ENCODE measurements at regions not wholly inside any gene's neighbourhood (a gene's known extent, or its start where the extent isn't known, plus 50 kb on each side); places are given as distances from the start of the nearest gene placed in this dataset.

GRCh38 chr2:217206907-217207698 lies 347.2 kb upstream of the TNP1 start:
- DNase-seq, result no peak
- in situ Hi-C loops (cut with HindIII; ENCODE audit: low pct_ligation_motif_present, low pct_unique_long_range_greater_than_20kb, low sequenced_read_pairs), result no loop called here

DNA sequence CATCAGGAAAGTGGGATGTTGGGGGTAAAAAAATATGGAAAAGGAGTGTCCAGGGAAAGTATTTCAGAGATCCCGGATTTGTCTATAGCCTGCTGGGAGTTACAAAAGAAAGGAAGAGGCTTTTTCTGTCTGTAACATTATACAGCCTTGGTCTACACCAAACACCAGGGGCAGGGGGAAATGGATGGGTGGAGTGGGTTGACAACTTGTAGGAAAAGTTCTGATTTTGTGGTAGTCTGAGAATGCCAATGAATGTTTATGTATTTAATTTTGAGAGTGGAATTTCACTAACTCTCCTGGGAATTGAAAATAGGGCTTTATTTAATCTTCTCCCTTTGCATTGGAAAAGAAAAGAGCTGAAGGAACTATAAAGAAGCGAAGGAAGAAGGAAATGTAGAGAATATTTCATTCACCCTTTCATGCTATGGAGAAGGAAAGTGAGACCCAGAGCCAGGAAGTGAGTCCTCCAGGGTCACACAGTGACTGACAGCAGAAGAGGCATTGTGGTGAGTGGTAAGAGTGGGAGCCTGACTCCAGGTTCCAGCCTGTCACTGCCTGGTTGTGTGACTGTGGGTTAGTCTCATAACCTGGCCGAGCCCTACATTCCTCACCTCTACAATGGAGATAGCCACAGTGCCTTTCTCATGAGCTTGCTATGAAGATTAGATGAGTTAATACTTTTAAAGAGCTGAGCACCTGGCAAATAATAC lies 346.3 kb upstream of the TNP1 start:
- in situ Hi-C loops (cut with HindIII; ENCODE audit: low pct_ligation_motif_present, low pct_unique_long_range_greater_than_20kb, low sequenced_read_pairs), result no loop called here

DNA sequence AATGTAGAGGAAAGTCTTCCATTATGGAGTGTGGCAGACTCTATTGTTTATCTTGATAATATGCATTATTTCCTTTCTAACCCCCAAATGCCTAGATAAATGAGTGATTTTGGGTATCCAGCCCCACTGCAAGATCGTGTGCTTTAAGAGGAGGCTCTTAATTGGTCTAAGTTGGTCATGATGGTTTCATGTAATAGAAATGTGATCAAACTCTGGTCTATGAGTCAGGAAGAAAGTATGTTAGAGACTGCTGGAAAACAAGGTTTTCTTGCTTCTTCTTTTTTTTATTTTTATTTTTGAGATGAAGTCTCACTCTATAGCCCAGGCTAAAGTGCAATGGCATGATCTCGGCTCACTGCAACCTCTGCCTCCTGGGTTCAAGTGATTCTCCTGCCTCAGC lies 344.5 kb upstream of the TNP1 start:
- DNase-seq, result no peak
- in situ Hi-C loops (cut with HindIII; ENCODE audit: low pct_ligation_motif_present, low pct_unique_long_range_greater_than_20kb, low sequenced_read_pairs), result no loop called here

More for the DNA sequence above, 346.3 kb upstream of the TNP1 start:
- DNase-seq, result no peak

DNA sequence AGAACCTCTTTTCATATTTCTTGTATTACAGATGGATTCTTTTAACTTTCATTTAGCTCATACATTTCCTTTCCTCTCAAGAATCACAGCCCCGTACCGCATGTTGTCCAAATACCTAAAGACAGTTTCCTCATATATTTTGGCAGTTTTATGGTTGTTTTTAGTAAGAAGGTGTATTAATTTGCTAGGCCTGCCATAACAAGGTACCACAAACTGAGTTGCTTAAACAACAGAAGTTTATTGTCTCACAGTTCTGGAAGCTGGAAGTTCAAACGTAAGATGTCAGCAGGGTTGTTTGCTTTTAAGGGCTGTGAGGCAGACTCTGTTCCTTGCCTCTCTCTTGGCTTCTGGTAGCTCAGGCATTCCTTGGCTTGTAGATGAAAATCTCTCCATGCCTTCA lies 343.2 kb upstream of the TNP1 start:
- in situ Hi-C loops (cut with HindIII; ENCODE audit: low pct_ligation_motif_present, low pct_unique_long_range_greater_than_20kb, low sequenced_read_pairs), result no loop called here
- no peak for DNase-seq

GRCh38 chr2:217199255-217199630 lies 339.4 kb upstream of the TNP1 start:
- in situ Hi-C loops (cut with HindIII; ENCODE audit: low pct_ligation_motif_present, low pct_unique_long_range_greater_than_20kb, low sequenced_read_pairs), result no loop called here
- DNase-seq, result no peak

GRCh38 chr2:217195658-217196446 lies 336.0 kb upstream of the TNP1 start:
- no peak for DNase-seq
- in situ Hi-C loops (cut with HindIII; ENCODE audit: low pct_ligation_motif_present, low pct_unique_long_range_greater_than_20kb, low sequenced_read_pairs), result no loop called here

DNA sequence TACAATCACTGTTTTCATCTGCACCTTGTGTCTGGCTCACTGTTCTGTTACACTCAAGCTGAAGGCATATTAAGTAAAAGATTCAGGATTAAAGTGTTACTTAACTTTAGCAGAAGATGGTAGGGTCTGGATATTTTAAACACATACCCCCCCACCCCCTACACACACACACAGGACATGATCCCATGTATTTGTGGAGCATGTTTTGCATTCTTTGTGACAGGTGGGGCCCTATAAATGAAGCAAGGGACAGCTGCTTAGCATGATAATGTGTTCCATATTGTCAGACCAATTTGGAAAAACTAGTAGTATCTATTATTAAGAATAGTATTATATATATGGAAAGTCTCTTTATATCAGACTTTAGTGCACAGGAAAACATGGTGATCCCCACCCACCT lies 335.2 kb upstream of the TNP1 start:
- in situ Hi-C loops (cut with HindIII; ENCODE audit: low pct_ligation_motif_present, low pct_unique_long_range_greater_than_20kb, low sequenced_read_pairs), result no loop called here
- no peak for DNase-seq

GRCh38 chr2:217193431-217194340 lies 333.8 kb upstream of the TNP1 start:
- in situ Hi-C loops (cut with HindIII; ENCODE audit: low pct_ligation_motif_present, low pct_unique_long_range_greater_than_20kb, low sequenced_read_pairs), result no loop called here
- no peak for DNase-seq

DNA sequence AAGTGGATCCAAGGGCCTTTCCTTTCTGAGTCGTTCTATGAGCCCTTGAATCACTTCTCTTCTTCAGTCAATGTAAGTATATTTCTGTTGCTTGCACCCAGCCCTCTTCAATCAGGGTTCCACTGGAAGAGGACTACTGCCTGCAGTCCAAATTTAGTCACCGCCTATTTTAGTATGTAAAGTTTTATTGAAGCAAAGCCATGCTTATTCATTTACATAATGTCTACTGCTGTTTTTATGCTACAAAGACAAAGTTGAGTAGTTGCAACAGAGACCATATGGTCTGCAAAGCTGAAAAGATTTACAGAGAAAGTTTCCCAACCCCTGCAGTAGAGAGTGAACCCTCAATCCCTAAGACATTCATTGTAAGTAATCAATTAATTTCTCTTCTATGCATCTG lies 332.5 kb upstream of the TNP1 start:
- no peak for DNase-seq

DNA sequence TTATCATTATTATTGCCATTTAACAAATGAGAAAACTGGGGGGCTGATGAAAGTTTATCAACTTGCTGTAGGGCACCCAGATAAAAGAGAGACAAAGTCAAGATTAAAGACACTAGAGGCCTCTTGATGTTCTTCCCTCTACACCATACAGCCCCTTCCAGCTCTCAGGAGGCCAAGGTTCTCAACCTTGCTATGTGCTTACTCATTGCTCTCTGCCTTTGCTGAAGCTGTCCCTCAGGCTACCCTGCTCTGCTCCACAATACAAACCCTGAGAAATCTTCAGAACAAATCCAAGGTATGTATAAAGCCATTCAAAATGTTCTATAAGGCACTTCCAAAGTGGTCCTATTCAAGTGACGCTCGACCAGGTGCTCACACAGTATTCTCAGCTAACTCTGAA lies 329.9 kb upstream of the TNP1 start:
- in situ Hi-C loops (cut with HindIII; ENCODE audit: low pct_ligation_motif_present, low pct_unique_long_range_greater_than_20kb, low sequenced_read_pairs), result no loop called here

More for the DNA sequence above, 332.5 kb upstream of the TNP1 start:
- in situ Hi-C loops (cut with HindIII; ENCODE audit: low pct_ligation_motif_present, low pct_unique_long_range_greater_than_20kb, low sequenced_read_pairs), result no loop called here

GRCh38 chr2:217189131-217189530 lies 329.3 kb upstream of the TNP1 start:
- in situ Hi-C loops (cut with HindIII; ENCODE audit: low pct_ligation_motif_present, low pct_unique_long_range_greater_than_20kb, low sequenced_read_pairs), result no loop called here
- DNase-seq, result no peak

More for the DNA sequence above, 329.9 kb upstream of the TNP1 start:
- DNase-seq, result no peak

- in situ Hi-C loops (cut with HindIII; ENCODE audit: low pct_ligation_motif_present, low pct_unique_long_range_greater_than_20kb, low sequenced_read_pairs), result no loop called here
- DNase-seq, result no peak
Observed at GRCh38 chr2:217186668-217187159, 326.9 kb upstream of the TNP1 start.

DNA sequence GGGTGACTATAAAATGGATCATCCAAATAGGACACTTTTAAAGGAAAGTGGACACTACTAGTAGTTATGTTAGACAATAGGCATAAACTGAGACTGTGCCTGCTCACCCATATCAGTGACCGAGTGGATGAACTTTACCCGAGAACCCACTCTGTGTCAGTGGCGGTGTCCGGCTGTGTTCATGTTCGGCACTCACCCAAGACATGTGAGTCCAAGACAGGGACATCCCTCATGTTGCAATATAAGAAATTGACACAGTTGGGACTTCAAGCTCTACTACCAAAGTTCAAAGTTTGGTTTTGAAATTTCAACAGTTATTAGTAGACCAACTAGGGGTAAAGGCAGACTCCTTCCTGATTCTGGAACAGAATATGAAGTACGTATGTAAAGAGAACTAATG lies 326.3 kb upstream of the TNP1 start:
- in situ Hi-C loops (cut with HindIII; ENCODE audit: low pct_ligation_motif_present, low pct_unique_long_range_greater_than_20kb, low sequenced_read_pairs), result no loop called here
- no peak for DNase-seq

GRCh38 chr2:217185265-217185995 lies 325.6 kb upstream of the TNP1 start:
- no peak for DNase-seq
- in situ Hi-C loops (cut with HindIII; ENCODE audit: low pct_ligation_motif_present, low pct_unique_long_range_greater_than_20kb, low sequenced_read_pairs), result no loop called here

DNA sequence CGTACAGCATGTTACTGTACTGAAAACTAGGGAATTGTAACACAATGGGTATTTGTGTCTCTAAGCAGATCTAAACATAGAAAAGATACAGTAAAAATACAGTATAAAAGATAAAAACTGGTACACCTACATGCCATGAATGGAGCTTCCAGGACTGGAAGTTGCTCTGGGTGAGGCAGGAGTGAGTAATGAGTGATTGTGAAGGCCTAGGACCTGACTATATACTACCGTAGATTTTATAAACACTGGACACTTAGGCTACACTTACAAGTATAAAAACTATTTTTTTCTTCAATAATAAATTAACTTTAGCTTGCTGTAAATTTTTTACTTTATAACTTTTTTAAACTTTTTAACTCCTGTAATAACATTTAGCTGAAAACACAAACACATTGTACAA lies 324.4 kb upstream of the TNP1 start:
- in situ Hi-C loops (cut with HindIII; ENCODE audit: low pct_ligation_motif_present, low pct_unique_long_range_greater_than_20kb, low sequenced_read_pairs), result no loop called here
- no peak for DNase-seq

DNA sequence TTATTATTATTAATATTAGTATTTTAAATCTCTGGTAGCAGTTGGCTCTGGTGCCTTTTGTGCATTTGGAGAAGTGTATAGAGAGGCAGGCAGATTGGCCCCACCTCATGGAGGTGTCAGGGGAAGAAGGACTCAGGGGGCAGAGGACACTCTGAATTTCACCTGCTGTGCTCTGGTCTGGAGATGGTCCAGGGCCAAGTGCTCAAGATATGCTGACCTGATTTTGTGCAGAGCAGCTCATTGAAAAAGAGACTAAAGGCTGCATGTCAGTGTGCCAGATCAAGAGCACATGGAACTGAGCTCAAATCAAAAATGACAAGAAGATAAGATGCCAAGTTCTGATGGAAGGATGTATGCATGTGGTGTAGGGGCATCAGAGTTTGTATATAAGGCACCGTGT lies 323.6 kb upstream of the TNP1 start:
- DNase-seq, result no peak
- in situ Hi-C loops (cut with HindIII; ENCODE audit: low pct_ligation_motif_present, low pct_unique_long_range_greater_than_20kb, low sequenced_read_pairs), result no loop called here

GRCh38 chr2:217182926-217183325 lies 323.1 kb upstream of the TNP1 start:
- DNase-seq, result no peak

DNA sequence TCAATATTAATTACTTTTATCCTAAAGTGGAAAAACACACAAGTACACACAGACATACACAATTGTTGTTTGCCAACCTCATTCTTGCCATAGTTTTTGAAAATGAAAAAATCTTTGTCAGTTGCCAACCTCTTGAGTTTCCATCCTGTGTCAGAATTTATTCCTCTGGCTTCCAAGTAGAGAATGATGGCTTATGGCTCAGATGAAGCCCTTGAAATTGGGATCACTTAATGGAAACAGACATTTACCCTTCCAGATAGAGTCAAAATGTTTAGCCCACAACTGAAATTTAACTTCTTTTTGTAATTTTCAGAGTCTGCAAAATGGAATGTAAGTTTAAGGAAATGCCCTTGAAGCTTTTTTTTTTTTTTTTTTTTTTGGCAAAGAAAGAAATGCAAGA lies 321.6 kb upstream of the TNP1 start:
- in situ Hi-C loops (cut with HindIII; ENCODE audit: low pct_ligation_motif_present, low pct_unique_long_range_greater_than_20kb, low sequenced_read_pairs), result no loop called here
- no peak for DNase-seq

More at GRCh38 chr2:217182926-217183325, 323.1 kb upstream of the TNP1 start:
- in situ Hi-C loops (cut with HindIII; ENCODE audit: low pct_ligation_motif_present, low pct_unique_long_range_greater_than_20kb, low sequenced_read_pairs), result no loop called here

Measured in ACHN (cell line).